H1 (cell line): ENCODE measurements at regions not wholly inside any gene's neighbourhood (a gene's known extent, or its start where the extent isn't known, plus 50 kb on each side); places are given as distances from the start of the nearest gene placed in this dataset.

Experiments
- CTCF ChIP-seq, 3 experiments: IDR thresholded peaks; 1 replicate in 2 of 3; 2 replicates in 1 of 3; pipeline versions ENCODE4 v1.5.1 to v1.6.1; 2011; ENCODE audit warnings: low read length in 3 of 3, mild to moderate bottlenecking in 3 of 3, inconsistent platforms in 2 of 3, low read depth in 1 of 3, moderate library complexity in 1 of 3; ENCODE audit not compliant: insufficient read depth in 1 of 3; ENCODE audit errors: control extremely low read depth in 1 of 3
- GABPA ChIP-seq: IDR thresholded peaks from 2 replicates; pipeline ENCODE4 v1.6.1; 2011; ENCODE audit warnings: mild to moderate bottlenecking, low read length, moderate library complexity, borderline replicate concordance; ENCODE audit not compliant: insufficient read depth
- RXRA ChIP-seq: IDR thresholded peaks from 2 replicates; pipeline ENCODE4 v1.6.1; 2011; ENCODE audit warnings: low read depth, mild to moderate bottlenecking, low read length, moderate library complexity; ENCODE audit not compliant: insufficient read depth

GRCh38 chr10:128221117-128221516 is 94.9 kb upstream of the MKI67 start:
- TF ChIP-seq CTCF (IDR thresholded peaks at IDR 0.05; ENCODE audit: control extremely low read depth in 1 of 3, insufficient read depth in 1 of 3, low read depth in 1 of 3, low read length in 3 of 3) (no peak), GABPA (no peak), RXRA (no peak)
